ENCODE measurements at regions not wholly inside any gene's neighbourhood (a gene's known extent, or its start where the extent isn't known, plus 50 kb on each side); places are given as distances from the start of the nearest gene placed in this dataset.

DNA sequence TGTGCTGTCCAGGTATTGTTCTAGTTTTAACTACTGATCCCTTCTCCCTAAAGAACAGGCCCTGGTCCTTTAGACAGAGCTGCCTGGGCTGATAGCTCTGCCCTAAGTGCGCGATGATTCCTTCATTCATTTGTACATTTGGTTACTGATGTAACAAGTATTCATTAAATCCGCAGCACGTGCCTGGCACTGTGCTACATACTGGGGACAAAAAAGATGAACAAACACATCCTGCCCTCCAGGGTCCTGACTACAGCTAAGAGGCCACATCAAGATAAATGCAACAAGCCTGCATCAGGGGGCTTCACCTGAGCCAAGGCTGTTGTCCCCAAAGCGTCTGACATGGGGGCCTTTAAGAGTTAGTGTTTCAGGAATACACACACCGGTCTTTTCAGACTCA is 99.0 kb upstream of the PODXL start:
- Histone ChIP-seq H3K27me3 (ENCODE audit: insufficient read depth, low read length) (no peaks in the 10 kb centered on the region), H4K20me1 (ENCODE audit: insufficient read depth, low read length) (no peaks in the 10 kb centered on the region), H3K4me1 (ENCODE audit: insufficient read depth, low read length, severe bottlenecking) (no peaks in the 10 kb centered on the region), H2AFZ (ENCODE audit: low read length) (no peak overlapping the region), H3K79me2 (ENCODE audit: insufficient read depth, low read length) (no peaks in the 10 kb centered on the region), H3K9me3 (ENCODE audit: low read length) (no peaks in the 10 kb centered on the region), H3K36me3 (ENCODE audit: insufficient read depth, low read length) (no peaks in the 10 kb centered on the region), H3K9ac (ENCODE audit: low read length) (no peak overlapping the region), H3K4me2 (ENCODE audit: low read length) (no peak overlapping the region), H3K9me2 (ENCODE audit: low read depth, low read length) (no peaks in the 10 kb centered on the region), H3K4me3 (ENCODE audit: low read depth, low read length, poor library complexity, severe bottlenecking) (no peak overlapping the region), H3F3A (ENCODE audit: insufficient read depth, low read length) (no peaks in the 10 kb centered on the region), H3K27ac (ENCODE audit: low read depth, low read length, poor library complexity, severe bottlenecking) (no peak overlapping the region)
- TF ChIP-seq, protein P1, sequence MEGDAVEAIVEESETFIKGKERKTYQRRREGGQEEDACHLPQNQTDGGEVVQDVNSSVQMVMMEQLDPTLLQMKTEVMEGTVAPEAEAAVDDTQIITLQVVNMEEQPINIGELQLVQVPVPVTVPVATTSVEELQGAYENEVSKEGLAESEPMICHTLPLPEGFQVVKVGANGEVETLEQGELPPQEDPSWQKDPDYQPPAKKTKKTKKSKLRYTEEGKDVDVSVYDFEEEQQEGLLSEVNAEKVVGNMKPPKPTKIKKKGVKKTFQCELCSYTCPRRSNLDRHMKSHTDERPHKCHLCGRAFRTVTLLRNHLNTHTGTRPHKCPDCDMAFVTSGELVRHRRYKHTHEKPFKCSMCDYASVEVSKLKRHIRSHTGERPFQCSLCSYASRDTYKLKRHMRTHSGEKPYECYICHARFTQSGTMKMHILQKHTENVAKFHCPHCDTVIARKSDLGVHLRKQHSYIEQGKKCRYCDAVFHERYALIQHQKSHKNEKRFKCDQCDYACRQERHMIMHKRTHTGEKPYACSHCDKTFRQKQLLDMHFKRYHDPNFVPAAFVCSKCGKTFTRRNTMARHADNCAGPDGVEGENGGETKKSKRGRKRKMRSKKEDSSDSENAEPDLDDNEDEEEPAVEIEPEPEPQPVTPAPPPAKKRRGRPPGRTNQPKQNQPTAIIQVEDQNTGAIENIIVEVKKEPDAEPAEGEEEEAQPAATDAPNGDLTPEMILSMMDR (IDR thresholded peaks at IDR 0.05; ENCODE audit: low read length): no peak
- no peak for TF ChIP-seq EZH2 (IDR thresholded peaks at IDR 0.05; ENCODE audit: borderline replicate concordance, low read length)

DNA sequence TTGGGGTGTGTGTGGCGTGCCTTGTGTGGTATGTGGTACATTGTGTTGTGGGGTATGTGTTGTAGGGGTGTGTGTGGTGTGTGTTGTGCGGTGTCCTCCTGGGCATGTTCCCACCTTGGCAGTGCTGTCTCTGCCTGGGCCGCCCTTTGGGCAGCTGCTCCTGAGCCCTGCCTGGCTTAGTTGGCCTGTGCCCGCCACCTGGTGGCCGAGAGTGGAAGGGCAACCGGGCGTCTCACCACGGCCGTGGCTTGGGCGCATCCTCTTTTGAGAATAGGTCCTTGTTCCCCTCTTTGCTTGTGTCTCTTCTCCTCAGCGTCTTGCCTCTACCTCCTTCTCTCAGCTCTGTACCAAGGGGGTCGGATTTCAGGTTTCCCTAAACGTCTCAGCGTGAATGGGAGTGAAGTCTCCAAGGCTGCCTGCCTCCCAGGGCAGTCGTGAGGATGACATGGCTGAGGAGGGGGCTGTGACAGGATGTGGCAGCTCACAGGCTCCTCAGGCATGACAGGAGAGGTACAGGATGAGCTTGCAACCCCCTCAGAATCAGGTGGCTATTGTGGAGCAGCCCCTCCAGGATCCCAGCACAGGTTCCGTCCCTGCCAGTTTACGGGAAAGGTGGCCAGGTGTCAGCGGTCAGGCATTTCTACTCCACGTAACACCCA is 98.4 kb upstream of the PODXL start:
- Histone ChIP-seq H3K9ac (ENCODE audit: low read length) (no peak overlapping the region), H2AFZ (ENCODE audit: low read length) (no peak overlapping the region), H3F3A (ENCODE audit: insufficient read depth, low read length) (no peaks in the 10 kb centered on the region), H3K9me2 (ENCODE audit: low read depth, low read length) (no peaks in the 10 kb centered on the region), H4K20me1 (ENCODE audit: insufficient read depth, low read length) (no peaks in the 10 kb centered on the region), H3K4me1 (ENCODE audit: insufficient read depth, low read length, severe bottlenecking) (no peaks in the 10 kb centered on the region), H3K9me3 (ENCODE audit: low read length) (no peaks in the 10 kb centered on the region), H3K27ac (ENCODE audit: low read depth, low read length, poor library complexity, severe bottlenecking) (no peak overlapping the region), H3K36me3 (ENCODE audit: insufficient read depth, low read length) (no peaks in the 10 kb centered on the region), H3K4me3 (ENCODE audit: low read depth, low read length, poor library complexity, severe bottlenecking) (no peak overlapping the region), H3K4me2 (ENCODE audit: low read length) (no peak overlapping the region), H3K79me2 (ENCODE audit: insufficient read depth, low read length) (no peaks in the 10 kb centered on the region), H3K27me3 (ENCODE audit: insufficient read depth, low read length) (no peaks in the 10 kb centered on the region)
- TF ChIP-seq, protein P1 (IDR thresholded peaks at IDR 0.05; ENCODE audit: low read length): peak; percentile 95
- TF ChIP-seq EZH2 (IDR thresholded peaks at IDR 0.05; ENCODE audit: borderline replicate concordance, low read length): no peak

DNA sequence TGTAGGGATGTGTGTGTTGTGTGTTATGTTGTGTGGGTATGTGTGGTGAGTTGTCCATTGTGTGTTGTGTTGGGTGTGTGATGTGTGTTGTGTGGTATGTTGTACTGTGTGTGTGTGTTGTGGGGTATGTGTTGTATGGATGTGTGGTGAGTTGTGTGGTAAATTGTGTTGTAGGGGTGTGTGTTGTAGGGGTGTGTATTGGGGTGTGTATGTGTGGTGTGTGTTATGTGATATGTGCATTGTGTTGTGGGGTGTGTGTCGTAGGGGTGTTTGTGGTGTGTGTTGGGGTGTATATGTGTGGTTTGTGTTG is 97.8 kb upstream of the PODXL start:
- no peaks in the 10 kb centered on the region for H3K4me1 ChIP-seq (ENCODE audit: insufficient read depth, low read length, severe bottlenecking)
- H3F3A ChIP-seq (ENCODE audit: insufficient read depth, low read length): no peaks in the 10 kb centered on the region
- H2AFZ ChIP-seq (ENCODE audit: low read length): no peak overlapping the region
- H3K9me3 ChIP-seq (ENCODE audit: low read length): no peaks in the 10 kb centered on the region
- H3K79me2 ChIP-seq (ENCODE audit: insufficient read depth, low read length): no peaks in the 10 kb centered on the region
- H4K20me1 ChIP-seq (ENCODE audit: insufficient read depth, low read length): no peaks in the 10 kb centered on the region
- H3K27ac ChIP-seq (ENCODE audit: low read depth, low read length, poor library complexity, severe bottlenecking): no peak overlapping the region
- no peak overlapping the region for H3K4me3 ChIP-seq (ENCODE audit: low read depth, low read length, poor library complexity, severe bottlenecking)
- no peak for TF ChIP-seq EZH2 (IDR thresholded peaks at IDR 0.05; ENCODE audit: borderline replicate concordance, low read length)
- TF ChIP-seq, protein P1 (IDR thresholded peaks at IDR 0.05; ENCODE audit: low read length): no peak
- no peaks in the 10 kb centered on the region for H3K9me2 ChIP-seq (ENCODE audit: low read depth, low read length)
- H3K36me3 ChIP-seq (ENCODE audit: insufficient read depth, low read length): no peaks in the 10 kb centered on the region
- no peak overlapping the region for H3K4me2 ChIP-seq (ENCODE audit: low read length)
- no peak overlapping the region for H3K9ac ChIP-seq (ENCODE audit: low read length)
- H3K27me3 ChIP-seq (ENCODE audit: insufficient read depth, low read length): no peaks in the 10 kb centered on the region
